ENCODE measurements at regions not wholly inside any gene's neighbourhood (a gene's known extent, or its start where the extent isn't known, plus 50 kb on each side); places are given as distances from the start of the nearest gene placed in this dataset.

DNA sequence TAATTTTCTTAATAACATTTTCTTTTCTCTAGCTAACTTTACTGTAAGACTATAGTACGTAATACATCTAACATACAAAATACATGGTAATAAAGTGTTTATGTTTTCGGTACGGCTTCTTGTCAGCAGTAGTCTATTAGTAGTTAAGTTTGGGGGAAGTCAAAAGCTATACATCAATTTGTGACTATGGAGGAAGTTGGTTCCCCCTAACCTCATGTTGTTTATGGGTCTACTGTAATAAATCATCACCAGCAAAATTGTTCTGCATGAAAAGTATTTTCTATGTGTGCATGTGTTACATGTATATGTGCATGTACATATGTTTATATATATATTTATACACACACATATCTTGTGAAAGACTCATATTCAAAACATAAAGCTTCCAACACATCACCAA lies 303.0 kb downstream of the TRIB2 start:
- DNase-seq = no peak

DNA sequence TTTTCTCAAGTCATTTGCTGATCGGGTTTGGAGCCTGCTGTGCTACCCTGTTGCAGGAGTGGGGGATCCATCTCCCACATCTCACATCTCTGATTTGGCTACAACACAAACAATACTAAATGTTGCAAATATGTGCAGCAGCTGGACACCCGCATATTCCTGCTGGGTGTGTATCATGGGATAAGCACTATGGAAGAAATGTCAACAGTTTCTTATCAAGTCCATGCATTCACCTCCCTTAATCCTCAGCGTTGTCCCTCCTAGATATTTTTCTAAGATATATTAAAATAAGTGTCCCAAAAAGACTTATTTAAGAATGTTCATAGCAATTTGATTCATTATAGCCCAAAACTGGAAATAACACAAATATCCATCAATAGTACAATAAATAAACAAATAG lies 303.7 kb downstream of the TRIB2 start:
- DNase-seq = no peak

DNA sequence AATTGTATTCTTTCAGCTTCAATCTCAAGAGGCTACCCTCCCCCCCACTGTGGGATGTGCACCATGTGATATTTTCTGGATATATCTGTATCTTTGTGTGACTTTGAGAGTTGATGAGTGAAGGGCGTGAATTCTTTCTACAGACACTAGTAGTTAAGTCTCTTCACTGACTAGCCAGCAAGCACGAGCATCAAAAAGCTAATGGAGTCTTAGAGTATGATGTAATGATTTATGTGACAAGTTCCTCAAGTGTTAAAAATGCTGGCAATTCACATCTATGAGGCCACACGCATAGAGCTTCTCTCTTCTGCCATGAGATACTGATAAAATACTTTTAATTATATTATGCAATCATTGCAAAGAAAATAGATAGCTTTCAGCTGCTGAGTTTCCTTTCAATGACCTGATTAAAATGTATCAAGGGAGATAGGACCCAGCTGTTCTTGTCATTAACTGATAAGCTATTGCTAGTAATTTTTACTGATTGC lies 304.8 kb downstream of the TRIB2 start:
- no peak for DNase-seq

DNA sequence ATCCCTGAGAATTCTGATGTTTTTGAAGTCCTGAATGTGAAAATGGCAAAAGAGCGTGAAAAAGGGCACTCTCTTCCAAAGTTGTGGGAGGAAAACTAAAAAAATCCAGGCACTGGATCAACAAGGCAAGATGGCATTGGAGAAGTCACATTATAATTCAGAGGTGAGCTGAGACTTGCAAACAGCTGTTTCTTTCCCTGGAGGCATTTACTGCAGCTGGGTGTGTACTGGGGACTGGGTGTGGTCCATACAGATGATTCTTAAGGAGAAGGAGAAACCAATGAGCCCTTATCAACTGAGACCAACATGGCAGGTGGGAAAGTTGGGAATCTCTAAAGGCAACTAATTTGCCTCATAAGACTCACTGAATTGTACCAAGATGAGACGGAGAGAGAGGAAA lies 313.9 kb downstream of the TRIB2 start:
- DNase-seq = no peak

DNA sequence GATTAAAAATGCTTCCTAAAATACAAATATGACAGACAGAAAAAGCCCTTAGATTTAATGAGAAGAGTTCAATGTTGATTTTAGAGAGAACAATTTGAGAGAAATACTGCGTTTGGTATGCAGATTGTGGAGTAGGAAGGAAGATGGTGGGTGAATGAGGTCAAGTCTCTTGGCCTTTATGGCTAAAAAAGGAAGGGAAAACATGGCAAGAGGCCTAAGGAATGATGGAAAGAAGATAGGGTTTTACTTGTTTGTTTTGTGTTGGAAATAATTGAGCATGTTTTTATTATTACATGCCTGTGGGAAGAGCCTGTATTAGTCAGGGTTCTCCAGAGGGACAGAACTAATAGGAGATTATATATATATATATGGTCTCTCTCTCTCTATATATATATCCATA lies 318.1 kb downstream of the TRIB2 start:
- DNase-seq = no peak

DNA sequence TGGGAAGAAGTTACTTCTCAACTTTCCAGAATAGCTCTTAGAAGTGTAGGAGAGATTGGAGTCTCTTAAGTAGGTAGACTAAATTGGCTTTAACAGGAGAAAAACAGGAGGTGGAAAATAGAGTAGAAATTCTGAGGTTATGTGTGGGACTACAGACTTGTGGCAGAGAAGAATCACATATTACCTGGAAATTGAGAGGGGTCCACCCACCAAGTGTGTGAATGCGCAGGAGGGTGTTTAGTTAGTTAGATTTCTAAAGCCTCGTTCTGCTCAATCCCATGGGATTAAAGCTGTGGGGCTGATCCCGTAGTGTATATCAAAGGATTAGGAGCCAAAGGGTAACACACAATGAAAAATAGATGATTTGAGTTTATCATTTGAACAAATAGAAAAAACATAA lies 319.1 kb downstream of the TRIB2 start:
- DNase-seq = no peak

DNA sequence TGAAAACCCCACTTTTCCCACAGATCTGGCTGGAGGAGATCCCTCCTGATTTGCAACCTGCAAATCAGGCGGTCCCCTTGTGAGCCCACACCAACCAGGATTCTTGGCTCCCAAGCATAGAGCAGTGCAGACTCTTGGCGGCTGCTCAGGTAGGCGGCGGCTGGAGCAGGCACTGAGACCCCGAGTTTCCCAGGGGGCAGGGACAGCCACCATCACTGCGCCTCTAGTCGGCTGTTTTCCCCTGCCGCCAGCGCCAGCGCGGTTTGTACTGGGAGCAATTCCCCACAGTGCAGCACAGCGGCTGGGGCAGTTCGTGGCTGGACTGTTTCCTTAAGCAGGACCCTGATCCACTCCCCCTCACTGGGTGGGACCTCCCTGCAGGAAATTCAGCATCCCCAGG lies 323.3 kb downstream of the TRIB2 start:
- no peak for DNase-seq

DNA sequence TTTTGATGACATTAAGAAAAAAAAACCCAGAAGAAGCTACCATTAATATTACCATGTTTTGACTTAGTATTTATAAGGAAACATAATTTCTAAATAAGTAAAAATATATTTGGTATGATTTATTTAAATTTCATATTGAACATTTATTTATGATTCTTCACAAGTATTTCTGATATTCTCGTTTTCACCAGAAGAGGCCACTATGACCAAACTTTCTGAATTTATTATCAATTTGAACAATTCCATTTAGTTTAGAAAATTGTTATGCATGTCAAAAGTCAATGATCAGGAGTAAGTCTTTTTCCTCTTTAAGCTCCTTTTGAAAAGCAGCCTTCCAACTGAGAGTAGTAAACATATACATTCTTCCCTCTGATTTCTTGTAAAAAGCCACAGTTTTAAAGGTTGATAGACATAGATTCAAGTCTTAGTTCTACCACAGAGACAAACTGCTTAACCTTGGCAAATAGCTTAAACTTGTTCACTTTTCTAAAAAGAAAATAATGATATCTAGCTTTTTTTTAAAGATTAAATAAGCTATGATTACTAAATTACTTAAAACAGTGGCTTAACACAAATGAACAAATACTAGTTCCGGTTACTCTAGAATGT lies 329.9 kb downstream of the TRIB2 start:
- no peak for DNase-seq

DNA sequence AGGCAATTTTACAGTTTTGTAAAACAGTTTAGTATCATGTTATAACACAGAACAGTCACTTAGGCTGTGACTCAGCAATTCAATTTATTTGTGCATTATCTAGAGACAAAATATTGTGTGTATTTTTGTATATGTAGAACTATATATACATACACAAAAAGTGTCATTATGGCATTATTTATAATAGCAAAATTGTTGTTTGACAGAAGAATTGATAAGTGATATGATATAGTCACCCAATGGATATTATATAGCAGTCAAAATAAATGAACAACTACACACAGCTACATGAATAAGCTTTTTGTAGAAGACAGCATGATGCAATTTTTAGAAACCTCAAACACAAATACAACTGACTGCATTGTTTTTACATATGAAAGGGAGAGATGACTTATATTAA lies 334.0 kb downstream of the TRIB2 start:
- no peak for DNase-seq

DNA sequence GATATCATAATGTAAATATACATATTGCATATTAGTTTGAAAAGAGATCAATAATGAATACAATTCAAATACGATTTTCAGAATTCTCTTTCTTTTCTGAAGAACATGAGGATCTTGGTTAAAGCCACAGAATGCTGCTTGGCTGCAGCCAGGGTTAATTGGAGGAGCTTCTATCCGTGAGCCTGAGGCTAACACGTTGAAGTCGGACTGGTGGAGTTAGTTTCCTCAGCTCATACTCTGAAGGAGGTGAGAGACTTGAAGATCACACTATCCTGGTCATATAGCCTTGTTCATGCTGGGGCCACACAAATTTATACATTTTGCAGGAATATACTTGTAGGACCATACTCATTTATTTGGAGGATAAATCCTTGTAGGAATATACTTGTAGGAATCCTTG lies 335.8 kb downstream of the TRIB2 start:
- DNase-seq = no peak

DNA sequence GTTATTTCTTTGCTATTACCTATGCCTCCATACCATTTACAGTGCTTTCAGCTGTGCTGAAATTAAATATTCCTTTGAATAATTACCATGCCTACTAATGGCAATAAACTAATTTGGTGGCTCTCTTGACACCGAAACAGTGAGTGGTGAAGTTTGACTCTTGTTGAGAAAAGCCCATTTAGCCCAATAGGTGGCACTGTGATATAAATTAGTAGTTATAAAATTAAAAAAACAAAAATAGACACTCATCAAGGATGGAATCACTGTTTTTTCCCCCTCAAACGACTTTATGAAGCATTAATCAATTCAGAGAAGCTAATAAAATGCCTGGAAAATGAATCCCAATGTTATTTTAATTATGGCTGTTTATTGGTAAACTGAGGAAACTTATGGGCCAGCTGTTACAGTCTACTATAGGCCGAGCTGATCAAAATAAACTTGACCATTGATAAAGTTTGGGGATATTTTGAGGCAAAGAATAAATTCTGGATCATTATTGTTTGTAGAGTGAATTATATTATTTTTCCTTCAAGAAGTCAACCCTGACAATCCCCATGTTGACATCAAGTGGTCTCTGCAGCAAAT lies 339.6 kb downstream of the TRIB2 start:
- DNase-seq = no peak

DNA sequence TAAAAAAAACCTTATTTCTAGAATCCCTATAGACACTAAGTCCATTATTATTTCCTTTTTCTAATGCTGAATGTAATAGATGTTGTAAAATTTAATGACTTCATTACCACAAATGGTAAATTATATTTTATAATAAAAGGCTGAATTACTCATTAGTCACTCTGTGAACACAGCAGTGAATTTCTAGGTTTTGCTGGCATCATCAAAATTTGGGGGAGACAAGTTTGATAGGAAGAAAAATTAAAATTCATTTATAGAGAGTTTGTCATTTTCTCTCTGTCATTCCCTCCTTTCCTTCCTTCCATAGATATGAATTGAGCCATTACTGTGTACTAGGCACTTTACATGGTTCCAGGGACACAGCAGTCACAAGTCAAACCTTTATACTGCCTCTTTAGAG lies 340.9 kb downstream of the TRIB2 start:
- DNase-seq = no peak

DNA sequence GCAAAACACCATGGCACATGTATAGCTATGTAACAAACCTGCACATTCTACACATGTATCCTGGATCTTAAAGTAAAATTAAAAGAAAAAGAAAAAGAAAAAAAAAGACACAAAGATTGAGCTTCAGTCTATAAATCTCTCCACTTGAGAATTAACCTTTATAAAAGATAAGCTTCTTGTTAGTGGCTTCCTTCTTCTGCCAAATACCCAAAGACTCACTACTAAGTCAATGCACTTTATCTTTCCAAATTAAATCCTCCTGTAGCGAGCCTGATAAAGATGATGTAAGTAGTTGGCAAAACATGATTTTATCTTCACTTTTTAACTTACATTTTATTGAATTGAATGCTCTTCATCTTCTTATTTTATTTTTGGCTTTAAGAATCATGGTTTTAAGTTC lies 349.9 kb downstream of the TRIB2 start:
- DNase-seq = no peak

DNA sequence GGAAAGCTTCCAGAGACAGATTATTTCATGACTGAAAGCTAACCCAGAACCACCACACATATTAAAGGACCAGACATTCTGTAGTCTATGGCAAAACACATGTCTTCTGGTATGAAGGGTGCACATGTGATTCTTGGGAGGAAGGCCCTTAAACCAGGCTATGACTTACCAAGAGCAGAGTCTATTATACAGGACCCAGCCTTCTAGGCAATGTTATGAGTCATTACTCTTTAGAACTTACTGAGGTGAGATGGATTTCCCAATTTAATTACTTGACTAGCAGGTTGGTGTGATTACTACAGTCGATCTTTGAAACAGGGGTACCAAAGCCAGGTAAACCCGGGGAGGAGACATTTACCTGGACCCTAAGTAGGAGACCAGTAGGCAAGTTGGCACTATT lies 350.8 kb downstream of the TRIB2 start:
- no peak for DNase-seq

DNA sequence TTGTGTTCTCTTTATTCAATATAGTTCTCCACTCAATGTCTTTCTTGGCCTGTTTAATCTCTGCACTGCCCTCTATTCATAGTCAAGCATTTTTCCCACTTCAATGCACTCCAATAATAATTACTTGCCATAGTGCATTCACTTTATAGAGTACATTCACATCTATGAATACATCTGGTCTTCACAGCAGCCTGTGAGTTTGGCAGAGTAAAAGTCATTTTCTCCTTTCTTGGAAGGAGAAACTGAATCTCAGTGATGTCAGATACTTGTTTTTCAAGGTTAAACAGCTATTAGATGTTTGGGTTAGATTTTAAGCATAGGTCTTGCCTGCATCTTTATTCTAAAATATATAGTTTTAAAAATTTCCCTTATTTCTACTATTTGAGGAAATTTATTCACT lies 373.2 kb downstream of the TRIB2 start:
- no peak for DNase-seq

DNA sequence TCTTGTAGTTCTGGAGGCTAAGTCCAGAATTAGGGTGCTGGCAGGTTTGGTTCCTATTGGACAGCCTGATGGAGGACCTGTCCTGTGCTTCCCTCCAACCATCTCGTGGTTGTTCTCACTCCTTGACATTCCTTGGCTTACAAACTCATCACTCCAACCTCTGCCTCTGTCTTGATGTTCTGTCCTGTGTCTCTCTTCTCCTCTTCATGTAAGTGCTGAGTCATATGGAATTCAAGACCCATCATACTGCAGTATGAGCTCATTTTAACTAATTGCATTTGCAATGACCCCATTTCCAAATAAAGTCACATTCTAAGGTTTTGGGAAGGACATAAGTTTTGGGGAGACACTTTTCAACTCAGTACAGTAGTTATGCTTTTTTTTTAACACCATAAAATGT lies 374.7 kb downstream of the TRIB2 start:
- DNase-seq = no peak

DNA sequence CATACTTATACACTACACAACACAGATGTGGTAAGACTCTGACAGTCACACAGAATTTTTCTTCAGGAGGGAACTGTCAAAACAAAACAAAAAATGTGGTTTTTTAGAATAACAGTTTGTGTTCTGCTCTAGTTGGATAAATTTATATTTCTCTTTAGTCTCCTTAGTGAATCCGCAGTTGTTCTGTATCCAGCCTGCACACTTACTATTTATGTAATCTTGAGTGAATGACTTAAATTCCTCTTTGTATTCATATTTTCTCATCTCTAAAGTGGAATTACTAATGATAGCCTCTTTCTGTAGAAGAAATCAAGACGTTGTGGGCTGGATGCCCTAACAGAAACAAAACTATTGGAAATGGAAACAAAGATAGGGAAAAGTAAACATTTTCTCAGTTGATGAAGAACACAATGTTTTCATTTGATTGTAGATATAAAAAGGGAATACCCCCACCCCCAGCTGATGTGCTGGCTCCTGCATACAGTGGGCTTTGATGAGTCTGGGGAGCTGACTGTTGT lies 375.2 kb downstream of the TRIB2 start:
- DNase-seq = no peak

DNA sequence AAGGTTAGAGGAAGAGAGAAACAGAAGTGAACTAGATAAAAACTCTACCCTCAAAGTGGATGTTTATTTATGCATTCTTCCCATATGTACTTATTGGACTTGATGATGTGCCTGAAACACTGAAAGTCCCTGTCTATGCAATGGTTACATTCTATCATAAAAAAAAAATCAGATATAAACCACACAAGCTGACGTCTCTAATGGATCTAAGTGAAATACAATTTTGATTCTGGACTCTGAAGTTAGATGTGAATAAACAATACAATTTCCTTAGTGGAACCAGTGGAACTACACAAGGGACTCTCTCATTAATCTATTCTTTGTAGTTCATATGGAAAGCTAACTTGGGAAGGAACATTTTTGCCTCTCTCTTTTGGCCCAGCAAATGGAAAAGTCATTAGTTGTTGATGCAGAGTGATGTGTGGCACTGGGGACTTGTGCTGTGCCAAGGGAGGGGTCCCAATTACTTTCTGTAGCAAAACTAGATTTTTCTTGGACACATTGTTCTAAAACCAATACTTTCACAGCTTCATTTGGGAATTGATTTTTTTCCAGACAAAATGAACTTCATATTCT lies 376.8 kb downstream of the TRIB2 start:
- DNase-seq = no peak

DNA sequence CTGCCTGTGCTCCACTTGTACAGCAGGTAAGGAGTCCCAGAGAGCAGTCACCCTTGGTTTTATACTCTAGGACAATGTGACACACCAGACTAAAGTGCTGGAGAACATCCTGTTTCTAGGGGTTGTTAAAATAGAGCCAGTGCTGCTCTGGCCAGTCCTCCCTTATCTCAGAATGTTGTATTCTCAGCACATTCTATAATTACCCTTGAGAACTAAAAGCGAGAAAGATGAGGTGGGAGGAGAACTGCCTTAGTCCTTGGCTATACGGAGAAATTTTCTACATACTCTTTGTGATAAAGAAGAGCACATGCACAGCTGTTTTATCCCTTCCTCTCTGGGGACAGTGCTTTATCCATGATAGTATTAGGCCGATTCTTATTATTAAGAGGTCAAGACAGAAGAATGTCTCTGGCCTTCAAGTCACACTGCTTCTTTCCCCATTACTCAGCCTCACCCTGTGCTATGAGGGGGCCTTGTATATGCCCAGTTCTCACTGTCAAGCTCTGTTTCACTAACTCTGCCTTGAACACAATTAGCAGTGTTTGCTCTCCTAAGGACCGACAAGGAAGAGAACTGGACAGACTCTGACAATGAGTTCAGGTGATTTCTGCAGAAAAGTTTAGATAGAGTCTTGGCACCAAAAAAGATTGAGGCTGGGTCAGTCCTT lies 385.8 kb downstream of the TRIB2 start:
- DNase-seq = no peak

DNA sequence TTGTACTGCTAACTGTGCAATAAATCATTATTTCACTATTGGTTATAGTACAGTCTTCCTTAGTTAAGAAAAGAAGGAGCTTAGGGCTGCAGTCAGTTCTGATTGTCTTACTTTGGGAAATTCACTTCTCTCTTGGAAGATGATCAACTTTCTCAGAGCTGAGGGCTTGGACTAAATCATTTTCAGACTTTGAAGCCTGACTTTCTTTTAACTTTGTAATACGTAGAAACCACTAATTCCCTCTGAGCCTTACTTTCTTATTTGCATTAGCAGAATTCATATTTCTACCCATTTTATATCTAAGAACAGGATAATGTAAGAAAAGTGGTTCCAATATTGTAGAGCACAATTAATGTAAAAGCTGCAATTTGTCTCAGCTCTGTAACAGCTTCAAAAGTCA lies 386.4 kb downstream of the TRIB2 start:
- no peak for DNase-seq

DNA sequence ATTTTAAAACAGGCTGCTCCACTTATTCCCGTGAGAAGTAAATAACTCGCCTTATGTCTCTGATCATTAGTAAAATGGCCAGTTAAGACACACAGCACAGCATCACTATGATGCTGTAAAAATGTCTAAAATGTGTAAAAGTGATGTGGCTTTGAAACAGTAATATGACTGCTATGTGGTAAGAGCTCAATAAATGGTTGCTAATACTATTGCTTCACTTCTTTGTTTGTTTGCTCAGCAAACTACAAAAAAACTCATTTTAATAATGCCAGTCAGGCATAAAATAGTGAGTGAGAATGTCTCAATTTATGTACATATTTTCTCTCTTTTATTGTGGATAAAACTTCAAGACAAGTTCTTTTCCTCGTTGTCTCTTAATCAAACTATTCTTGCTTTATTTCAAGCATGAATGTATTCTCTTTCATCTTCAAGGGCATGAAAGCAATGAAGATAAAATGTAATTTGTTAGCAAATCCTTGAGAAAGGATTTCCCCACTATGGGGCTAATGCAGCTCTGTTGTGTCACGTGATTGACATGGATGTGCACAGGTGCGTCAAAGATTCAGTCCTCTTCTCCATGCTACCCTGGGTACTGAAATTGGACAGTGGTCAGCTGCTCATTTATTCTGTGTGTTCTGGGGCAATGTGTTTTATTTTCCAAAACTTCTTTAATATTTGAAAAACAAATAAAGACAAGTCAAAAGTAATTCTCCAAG lies 387.2 kb downstream of the TRIB2 start:
- DNase-seq = no peak

DNA sequence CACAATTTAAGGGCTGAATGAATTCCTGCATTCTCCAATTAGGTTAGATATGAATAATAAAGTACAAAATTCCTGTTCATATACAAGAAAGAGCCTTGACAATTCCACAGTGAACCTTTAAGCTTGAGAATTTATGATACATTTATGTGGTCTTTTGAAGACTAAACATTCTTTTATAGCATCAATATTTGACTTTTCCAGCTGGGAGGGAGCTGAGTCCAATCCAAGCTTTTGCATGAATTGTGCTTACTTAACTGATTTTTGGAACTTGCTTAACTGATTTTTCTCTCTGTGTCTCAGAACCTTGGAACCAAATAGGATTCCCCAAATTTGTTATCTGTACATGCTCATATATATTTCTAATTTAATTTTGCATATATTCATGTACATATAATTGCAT lies 388.0 kb downstream of the TRIB2 start:
- DNase-seq = no peak

DNA sequence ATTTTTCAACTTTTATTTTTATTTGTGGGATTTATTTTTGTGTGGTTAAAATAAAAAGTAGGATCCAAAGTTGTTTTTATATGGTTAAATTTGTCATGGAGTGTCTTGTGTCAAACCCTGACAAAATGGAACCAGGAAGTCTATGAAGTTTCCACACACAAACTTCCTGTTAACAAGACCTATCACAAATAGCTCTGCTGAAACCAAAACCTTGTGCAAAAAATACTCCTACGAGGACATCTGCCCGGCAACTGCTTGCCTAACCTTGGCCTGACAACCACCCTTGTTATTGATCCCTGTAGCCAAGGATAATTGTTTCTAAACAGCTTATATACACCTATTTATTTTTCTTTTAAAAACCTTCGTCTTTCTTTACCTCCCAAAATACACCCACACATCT lies 389.6 kb downstream of the TRIB2 start:
- DNase-seq = no peak

DNA sequence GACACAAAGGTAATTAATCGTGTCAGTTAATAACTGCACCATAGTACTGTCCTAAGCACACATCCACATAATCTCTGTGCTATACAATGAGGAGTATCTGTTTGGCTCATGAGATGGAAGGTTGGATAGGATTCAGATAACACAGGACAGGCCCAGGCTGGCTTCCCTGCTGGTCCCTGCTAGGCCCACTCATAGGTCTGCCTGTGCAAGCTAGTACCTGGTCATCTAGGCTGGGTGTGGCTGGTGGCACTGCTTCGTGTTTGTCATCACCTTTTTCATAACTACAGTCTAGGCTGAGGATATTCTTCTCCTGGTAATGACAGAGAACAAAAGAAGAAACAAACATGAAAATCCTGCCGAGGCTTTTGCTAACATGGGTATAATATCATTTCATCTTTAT lies 392.8 kb downstream of the TRIB2 start:
- no peak for DNase-seq
